HG03565 (cell line): ENCODE measurements at regions not wholly inside any gene's neighbourhood (a gene's known extent, or its start where the extent isn't known, plus 50 kb on each side); places are given as distances from the start of the nearest gene placed in this dataset.
"Not testable (repeated sequence)": the region's sequence is repeated elsewhere in the genome, so short reads cannot be mapped to it uniquely, and the experiment has no call there.

ENCODE experiments used
- ATAC-seq: cut with Tn5 transposase; IDR thresholded peaks from one replicate; pipeline ENCODE4 v1.9.1; 2021; ENCODE audit warnings: mild to moderate bottlenecking, moderate library complexity; ENCODE audit not compliant: unreplicated experiment

DNA sequence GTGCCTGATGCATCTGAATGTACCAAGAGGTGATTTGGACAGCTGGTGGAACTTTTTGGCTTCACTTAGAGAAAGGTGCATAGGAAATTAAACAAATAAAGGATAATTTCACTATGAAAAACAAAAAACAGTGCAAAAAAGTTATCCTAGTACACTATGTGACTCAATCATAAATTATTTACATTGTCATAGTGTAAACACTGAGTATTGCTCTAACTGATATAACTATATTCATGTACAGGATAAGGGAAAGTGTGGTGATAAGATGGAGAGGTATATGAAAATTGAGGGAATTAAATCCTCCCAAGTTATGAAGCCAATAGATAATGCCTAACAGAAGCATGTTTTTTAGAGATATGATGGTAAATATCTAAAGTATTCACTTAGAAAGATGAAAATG lies 50.2 kb upstream of the CPNE4 start:
- ATAC-seq: no peak

DNA sequence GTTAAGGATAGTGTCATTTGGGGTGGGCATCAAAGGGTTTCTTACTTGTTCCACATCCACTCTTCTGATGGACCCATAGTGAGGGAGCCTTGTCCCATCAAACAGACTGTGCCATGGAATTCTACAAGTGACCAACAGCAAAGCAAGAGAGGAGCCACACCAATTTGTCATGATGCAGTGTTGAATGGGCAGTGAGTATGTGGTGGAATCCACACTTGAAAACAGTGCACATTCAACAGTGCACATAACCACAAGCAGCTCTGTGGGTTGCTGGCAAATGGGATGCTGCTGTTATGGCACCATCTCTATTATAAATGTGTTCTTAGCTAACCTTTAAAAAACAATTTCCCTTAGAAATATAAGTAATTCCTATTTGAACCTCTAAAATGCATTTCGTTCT lies 52.5 kb upstream of the CPNE4 start:
- no peak for ATAC-seq

DNA sequence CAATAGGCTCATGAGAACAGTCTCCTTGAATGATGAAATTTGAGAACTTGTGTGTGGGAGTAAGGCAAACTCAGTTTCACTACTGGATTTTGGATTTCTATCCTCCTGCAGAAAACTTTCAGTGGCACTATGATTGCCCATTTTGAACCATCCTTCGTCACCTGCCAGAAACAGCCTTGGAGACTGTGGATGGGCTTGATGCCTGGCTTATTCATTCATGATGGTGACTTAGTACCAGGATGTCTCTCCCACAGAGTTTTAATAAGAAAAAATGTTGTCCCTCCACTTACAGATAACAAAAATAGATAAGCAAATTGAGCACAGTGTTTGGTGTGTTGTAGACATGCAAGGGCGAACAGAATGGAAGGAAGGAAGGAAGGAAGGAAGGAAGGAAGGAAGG lies 53.5 kb upstream of the CPNE4 start:
- no peak for ATAC-seq

DNA sequence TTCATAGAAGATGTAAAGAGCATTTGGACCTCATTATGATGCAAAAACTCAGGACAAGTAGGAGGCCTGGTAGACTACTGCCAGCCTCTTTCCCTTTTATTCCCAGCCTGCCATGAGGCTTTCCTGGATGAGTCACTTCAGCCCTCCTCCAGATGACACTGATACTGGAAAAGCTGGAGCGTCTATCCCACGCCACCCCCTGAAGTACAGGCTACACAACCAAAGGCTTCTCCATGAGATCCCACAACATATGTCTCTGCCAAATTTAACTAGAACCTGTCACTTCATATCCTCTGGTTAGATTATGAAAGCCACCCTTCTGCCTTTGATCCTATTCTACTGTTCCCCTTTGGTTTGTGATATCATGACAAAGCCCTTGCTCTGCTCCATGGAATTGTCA lies 56.1 kb upstream of the CPNE4 start:
- no peak for ATAC-seq

DNA sequence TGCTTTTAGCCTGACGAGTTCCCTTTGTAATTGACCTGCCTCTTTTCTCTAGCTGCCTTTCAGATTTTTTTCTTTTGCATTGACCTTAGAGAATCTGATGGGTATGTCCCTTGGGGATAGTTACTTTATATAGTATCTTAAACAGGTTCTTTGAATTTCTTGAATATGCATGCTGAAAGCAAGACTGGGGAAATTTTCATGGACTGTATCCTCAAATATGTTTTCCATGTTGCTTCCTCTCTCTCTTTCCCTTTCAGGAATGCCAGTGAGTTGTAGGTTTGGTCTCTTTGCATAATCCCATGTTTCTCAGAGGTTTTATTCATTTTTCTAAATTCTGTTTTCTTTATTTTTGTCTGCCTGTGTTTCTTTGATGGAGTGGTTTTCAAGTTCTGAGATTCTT lies 81.8 kb upstream of the CPNE4 start:
- ATAC-seq: no peak

DNA sequence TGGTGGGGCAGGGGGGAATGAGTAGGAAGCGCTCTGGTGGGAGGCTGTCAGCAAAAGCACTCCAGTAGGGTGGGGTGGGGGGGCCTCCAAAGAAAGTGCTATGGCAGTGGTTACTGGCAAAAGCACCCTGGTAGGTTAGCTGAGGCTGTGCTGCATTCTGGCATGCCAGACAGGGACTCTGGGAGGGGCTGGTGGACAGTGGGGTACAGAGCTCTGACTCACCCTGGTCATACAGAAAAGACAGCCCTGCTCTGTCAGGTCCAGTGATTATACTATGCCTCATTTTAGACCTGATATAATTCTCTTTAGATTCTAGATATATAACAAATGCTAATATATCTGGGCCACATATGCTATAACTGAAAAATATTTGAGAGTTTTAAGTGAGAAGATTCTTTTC lies 82.8 kb upstream of the CPNE4 start:
- ATAC-seq: no peak

DNA sequence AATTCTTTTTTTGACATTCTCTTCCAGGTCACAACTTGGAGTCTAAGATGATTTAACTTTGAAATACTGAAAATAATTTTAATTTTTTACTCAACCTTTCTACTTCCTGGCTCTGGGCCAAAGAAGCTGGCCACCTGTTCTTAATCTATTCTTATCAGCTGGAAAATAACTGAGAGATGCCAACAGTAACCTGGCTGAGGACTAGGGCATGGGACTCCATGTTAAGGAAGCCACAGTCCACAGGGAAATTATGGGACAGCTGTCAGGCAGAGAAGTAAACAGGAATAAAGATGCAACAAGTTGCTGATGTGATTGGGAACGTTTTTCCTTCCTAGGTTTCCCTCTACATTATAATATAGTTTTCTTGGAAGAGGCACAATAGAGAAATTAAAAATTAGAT lies 84.7 kb upstream of the CPNE4 start:
- no peak for ATAC-seq

DNA sequence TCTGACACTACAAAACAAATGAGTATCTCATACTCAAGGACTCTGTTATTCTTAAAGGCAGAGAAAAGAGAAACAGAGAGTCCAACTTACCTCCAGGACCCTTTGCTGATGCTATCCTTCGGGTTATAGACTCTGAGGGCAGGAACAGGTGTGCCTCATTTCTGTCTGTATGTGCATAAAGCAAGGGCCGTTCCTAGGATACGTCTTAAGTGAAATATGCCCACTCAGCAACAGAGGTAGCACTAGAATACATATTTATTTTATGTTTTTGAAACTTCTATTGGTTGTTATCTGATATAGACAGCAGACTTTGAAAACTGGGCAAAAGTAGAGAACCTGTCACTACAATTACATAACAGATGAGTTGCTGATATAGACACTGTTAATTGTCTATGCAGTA lies 89.3 kb upstream of the CPNE4 start:
- no peak for ATAC-seq

DNA sequence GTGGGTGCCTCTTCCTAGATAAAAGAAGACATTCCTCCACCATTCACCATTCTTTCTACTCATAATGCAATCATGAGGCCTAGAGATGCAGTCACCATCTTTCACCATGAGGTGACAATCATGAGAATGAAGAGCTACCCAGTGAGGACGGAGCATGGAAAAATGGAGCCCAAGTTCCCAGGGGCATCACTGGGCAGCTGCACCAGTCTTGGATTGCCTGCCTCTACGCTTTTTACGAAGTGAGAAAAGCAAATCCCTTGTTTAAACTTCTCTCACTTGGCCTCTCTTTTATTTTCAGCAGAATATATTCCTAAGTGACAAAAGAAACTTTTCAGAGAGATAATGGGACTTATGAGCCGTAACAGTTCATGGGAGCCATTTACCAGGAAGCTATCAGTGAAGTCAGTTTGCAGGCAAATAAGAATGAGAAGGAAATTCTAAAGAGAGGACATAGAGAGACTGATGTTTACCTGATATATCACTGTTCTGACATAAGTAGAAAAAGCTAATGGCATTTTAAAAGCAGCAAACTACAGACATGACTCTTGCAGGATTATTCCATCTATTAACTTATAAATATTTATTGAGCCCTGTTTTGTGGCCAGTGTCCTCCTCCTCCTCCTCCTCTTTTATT lies 90.0 kb upstream of the CPNE4 start:
- ATAC-seq: no peak

DNA sequence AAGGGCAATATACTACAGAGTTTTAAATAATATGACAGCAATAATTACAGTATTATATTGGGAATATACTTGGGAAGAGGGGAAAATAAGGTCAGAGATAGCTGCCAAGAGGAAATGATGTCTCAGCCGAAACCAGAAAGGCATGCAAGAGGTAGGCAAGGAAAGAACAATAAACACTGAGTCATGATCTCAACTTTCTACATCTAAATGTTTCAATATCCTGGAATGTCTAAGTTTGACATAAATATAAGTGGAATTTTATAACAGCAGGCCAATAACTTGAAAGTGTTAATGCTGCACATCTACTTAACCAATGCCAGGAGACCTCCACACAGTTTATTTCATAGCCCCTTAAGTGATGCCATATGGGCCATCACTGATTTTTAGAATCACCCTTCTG lies 99.8 kb upstream of the CPNE4 start:
- no peak for ATAC-seq

DNA sequence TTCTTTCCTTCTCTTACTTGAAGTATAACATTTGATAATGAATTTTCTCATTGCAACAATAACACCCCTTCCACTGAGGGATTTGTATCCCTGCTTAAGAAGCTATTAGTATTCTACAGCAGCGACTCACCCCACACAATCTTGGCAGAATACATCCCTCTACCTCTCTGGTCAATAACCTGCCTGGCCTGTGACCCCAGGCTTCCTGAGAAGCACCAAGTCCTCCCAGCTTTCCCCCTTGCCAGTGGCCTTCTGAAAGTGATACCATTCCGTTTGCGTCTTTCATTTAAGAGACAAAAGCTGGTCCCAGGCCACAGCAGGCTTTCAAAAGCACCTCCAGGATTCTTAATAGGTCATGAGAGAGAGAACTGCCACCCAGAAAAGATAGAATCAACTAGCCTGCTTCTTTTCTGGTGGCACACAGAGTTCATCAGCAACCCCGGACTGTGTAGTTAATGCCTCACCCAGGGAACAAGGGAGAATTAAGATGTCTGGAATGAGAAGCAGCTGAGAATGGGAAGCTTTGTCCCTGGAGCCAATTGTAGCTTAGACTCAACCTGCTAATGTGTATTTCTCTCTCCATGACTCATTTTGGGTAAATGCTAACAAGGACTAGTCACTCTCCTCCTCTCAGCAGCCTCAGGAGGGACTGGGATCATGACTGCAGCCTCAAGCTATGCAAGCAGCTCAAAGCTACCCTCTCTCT lies 101.0 kb upstream of the CPNE4 start:
- ATAC-seq: no peak

DNA sequence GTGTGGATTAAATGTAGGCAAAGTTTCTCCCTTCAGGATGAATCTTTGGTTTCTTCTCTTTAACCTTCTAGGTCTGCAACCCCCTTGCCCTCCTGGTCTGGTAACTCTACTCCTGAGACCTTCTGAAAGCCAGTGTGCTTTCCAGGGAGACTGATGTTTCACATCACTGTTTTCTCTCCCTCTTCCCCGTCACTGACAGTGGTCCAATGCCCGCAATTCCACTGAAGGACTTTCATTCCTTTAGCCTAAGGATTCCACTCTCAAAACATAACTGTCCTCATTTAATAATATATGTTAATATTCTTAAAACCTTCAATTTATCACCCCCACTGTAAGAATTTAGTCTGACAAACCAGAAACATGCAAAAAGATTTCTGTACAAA lies 101.5 kb upstream of the CPNE4 start:
- ATAC-seq: no peak

DNA sequence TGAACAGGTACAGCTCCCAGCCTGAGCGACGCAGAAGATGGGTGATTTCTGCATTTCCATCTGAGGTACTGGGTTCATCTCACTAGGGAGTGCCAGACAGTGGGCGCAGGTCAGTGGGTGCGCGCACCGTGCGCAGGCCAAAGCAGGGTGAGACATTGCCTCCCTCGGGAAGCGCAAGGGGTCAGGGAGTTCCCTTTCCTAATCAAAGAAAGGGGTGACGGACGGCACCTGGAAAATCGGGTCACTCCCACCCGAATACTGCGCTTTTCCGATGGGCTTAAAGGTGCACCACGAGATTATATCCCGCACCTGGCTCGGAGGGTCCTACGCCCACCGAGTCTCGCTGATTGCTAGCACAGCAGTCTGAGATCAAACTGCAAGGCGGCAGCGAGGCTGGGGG lies 102.1 kb upstream of the CPNE4 start:
- ATAC-seq: not testable (repeated sequence)

DNA sequence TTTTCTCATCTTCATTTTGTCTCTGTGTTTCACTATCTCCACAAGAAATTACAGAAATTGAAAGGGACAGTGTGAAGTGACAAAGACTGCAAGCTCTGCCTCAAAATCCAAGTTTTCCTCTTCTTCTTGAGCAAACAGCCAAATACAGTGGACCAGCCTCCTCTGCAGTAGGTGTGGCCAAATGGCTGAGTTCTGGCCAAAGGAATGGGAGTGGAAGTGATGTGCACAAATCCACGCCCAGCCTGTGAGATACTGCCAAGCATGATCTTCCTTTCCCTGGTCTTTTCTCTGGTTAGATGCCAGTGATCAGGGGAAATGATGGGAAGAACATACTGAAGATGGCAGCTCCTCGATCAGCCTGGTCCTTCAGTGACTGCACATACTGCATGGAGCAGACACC lies 111.0 kb upstream of the CPNE4 start:
- ATAC-seq: no peak

DNA sequence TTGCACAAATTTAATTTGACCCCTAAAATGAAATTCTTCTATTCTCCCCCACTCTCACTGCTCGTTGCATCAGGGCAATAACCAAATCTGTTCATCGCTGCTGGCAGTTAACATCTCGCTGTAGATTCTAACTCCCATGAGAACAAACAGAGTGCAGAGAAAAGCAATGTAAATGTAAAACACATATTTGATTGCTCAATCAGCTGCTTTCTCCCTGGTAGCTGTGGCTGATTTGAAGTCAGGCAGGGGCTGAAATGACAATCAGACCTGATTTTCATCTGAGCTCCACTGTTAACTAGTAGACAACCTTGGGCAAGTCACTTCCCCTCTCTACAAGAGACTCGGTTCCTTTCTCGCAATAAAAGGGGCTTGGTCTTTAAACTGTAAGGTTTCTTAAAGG lies 119.8 kb upstream of the CPNE4 start:
- no peak for ATAC-seq

DNA sequence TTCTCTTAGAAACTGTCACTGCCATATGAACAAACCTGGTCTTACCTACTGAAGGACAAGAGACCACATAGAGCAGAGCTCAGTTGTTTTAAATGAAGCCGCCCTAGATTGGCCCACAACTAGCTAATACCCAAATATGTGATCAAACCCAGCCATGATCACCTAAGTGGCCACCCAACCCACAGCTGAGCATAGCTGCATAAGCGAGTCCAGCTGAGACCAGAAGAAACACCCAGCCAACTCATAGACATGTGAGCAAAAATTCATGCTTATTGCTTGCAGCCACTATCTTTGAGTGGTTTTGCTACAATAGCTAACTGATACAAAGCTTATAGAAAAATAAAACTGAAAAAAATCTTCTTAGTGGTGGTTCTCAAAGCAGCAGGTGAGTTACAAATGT lies 124.3 kb upstream of the CPNE4 start:
- no peak for ATAC-seq

DNA sequence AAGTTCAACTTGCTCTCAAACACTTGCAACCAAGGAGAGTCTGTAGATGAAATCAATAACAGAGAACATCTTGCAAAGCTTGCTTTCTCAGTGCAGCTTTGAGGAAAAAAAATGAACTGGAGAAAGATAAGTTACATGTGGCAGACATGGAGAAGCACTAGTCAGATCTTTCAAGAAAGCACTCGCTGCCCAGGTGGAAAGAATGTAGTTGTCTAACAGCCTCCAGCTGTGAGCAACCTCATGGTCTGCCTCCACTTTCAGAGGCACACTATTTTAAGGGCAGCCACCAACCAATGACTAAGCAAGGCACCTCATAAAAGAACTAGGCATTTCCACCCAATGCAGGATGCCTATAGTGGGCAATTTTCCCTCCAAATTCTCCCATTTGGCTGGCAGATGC lies 125.4 kb upstream of the CPNE4 start:
- ATAC-seq: no peak

DNA sequence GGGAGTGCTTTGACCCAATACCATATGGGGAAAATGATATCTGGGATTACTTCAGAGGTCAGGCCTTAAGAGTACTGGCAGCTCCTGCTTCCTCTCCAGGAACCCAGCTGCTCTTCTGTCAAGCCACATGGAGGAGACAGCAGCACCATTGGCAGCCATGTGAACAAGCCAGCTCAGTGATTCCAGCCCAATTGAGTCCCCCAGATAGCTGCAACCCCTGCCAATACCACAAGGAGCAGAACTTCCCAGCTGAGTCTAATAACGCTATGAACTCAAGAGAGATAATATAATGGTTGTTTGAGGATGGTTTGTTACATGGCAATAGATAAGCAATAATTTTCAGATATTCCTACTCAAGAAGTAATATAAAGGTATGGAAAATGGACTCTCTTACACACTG lies 126.8 kb upstream of the CPNE4 start:
- ATAC-seq: no peak

DNA sequence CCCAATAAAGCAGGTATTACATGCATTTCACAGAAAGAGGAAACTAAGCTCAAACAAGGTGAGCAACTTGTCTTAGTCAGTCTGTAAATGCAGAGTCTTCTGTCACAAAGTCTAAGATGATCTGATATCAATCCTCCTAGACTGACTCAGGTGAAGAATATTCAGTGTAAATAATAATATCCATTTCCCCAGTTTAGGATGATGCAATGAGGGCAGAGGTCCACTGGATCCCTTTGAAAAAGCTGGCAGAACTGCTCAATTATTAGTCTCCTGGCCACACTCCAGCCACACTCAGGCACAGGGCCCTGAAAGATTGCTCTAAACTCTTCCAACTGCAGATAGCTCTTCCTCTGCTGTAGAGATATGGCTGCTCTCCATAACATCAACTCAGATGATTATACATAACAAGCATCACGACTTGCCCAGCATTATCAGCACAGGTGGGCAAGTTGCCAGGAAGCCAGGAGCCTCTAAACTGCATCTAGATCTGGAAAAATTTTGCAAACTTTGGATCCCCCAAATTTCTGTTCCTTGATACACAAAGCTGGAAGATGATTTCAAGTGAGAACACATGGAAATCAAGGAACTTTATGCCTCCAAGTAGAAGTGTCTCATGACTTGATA lies 129.8 kb upstream of the CPNE4 start:
- ATAC-seq: no peak

DNA sequence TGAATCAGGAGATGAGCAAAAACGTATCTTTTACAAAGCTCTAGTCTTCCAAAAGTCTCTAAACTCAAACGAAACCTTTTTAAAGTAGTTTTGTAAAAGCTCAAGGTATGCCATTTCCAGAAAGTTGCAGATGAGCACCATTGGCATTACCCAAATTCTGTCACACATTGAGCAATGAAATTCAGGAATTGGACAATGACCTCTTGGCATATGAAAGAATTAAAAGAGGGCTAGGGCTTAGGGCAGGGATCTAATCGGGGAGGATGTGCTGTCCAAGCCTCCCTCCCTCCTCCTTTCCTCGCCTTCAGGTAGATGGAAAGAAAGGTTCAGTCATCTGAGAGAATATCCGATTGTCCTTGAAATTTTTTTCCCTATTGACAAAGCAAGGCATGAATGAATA lies 133.1 kb upstream of the CPNE4 start:
- ATAC-seq: no peak

DNA sequence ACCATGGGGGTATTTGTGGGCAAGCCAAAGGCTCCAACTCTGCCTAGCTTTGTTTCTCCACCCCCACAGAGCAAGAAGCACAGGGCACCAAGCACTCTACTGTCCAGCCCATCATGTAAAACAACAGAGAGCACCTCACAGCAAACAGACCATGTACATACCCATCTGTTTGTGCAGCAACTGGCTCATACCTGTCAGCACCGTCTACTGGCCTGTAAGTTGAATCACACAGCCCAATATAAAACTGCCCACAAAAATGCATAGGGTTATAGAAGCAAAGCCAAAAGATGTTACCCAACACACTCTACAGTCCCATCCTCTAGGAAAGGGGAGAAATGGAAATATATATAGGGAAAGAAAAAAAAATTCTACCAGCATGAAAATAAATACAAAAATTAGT lies 139.7 kb upstream of the CPNE4 start:
- ATAC-seq: no peak

DNA sequence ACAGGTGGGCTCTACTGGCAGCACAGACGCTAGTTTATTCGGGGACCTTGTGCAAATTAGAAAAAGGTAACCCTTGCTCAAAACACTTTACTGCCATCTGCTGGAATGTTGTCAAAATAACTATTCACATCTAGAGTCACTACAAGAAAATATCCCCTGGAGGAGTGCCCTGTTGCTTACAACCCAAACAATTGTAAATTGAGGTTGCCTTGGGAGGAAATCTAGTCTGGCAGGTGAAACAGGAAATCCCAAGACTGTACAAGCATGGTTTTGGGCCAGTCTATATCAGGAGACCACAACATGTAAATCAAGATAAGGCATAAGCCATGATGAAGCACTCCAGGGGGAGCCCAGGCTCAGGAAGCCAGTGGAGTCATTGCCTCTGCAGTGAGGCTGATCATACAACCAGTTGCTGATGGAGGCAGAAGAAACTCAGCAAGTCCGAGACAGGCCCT lies 136.8 kb upstream of the ACP3 start:
- peak; percentile 56 for ATAC-seq

DNA sequence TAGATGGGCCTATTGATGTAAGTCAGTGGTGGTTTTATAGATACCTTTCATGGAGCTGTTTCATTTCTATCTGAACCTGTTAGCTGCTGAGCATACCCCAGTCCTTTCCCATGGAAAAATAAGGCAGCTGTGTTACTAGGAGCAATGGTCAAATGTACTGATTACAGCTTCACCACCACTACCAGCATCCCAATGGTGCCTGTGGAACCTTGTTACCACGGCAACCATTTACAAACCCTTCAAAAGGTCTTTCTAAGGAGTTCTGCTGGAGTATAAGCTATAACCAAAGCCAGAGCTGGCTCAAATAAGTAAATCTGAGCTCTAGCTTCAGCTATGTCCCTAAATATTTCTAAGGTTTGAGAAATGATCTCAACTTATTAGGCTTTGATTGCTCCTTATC lies 133.4 kb upstream of the ACP3 start:
- ATAC-seq: no peak
